IPS-NIHi11 (cell line): ENCODE measurements at regions not wholly inside any gene's neighbourhood (a gene's known extent, or its start where the extent isn't known, plus 50 kb on each side); places are given as distances from the start of the nearest gene placed in this dataset.

Experiments
- DNase-seq: peaks from one replicate; pipeline ENCODE4 v3.0.0; 2012; ENCODE audit warnings: mixed read lengths, low spot score

GRCh38 chr6:16974704-16975359 is 127.0 kb upstream of the STMND1 start:
- no peak for DNase-seq

GRCh38 chr6:16974387-16974673 is 127.5 kb upstream of the STMND1 start:
- no peak for DNase-seq

DNA sequence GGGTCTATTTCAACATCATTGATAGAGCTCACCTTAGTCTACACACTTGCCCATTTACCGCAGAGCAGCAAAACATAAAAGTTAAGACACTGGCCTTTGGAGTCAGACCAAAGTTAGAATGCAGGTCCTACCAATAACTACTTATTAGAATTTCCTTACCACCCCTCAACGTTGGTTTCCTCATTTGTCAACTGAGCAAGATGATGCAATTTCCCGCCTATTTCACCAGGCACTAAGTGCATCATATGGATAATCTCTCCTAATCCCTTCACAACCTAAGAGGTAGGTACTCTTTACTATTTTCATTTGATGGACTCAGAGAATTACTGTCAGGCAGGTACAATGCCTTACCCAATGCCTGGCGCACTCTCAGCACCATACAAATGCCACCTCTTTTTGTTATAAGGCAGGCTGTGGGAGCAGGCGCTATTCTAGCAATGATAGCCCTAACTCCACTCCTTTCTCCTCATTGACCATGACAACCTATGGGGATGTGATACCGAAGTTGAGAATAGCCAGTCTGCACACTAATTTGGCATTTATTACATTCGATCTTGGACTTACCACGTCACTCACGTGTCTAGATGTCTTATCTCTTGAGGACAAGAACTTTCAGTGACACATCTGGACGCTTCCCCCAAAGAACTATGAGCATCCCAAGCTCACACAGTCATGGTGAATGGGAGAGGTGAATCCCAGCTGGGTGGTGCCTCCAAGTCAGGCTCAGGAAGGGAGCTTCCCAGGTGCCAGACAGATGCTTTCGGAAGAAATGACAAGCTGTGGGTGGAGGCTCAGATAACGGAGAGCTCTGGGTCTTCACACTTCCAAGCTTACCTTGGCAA is 128.1 kb upstream of the STMND1 start:
- no peak for DNase-seq

- no peak for DNase-seq
These were observed 128.8 kb upstream of the STMND1 start for GRCh38 chr6:16973051-16973450.

DNA sequence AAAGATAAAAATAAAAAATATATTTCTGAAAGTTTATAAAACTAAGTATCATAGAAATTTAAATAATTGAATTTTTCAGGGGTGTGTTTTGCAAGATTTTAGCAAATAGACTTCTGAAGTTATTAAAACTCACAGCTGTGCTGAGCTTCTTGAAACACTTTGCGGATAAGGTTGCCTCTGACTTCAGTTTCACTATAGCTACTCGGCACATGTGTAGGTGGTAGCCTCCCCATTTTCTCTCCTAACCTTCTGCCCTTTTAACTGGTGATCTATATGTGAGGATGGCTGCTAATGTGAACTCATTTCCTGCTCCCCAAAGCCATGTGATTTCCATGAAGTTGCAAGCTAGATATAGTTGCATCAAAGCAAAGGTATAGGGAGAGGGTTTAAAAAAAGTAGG is 129.3 kb upstream of the STMND1 start:
- DNase-seq = no peak

DNA sequence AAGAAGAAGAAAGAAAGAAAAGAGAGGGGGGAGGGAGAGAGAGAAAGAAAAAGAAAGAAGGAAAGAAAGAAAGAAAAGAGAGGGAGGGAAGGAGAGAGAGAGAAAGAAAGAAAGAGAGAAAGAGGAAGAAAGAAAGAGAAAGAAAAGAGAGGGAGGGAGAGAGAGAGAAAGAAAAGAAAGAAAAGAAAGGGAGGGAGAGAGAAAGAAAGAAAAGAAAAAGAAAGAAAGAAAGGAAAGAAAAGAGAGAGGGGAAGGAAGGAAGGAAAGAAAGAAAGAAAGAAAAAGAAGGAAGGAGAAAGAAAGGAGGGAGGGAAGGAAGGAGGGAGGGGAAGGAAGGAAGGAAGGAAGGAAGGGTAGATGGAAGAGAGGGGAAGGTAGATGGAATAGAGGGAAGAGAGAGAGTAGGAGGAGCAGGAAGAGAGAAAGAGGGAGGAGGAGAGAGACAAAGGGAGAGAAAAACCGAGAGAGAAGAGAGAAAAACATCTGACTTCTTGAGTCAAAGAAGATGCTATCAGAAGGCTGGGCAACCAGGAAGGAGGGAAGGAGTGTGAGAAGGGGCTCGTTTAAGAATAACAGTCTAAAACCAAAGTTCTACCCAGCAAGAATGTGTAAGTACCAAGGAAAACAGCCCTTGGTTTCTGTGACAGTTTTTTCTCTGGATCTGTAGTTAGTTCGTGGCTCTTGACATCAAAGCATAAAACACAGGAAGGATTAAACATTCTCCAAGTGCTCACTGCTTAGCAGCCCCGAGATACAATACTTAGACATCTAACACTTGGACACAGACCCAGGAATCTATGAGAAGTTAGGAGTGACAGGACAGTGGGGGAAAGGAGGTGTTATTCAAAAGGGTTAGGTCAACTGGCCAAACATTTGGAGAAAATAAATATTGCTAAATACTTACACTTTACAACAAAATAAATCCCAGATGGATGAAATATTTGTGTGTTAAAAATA is 131.9 kb upstream of the STMND1 start:
- no peak for DNase-seq

GRCh38 chr6:16968101-16968500 is 133.7 kb upstream of the STMND1 start:
- DNase-seq = no peak

DNA sequence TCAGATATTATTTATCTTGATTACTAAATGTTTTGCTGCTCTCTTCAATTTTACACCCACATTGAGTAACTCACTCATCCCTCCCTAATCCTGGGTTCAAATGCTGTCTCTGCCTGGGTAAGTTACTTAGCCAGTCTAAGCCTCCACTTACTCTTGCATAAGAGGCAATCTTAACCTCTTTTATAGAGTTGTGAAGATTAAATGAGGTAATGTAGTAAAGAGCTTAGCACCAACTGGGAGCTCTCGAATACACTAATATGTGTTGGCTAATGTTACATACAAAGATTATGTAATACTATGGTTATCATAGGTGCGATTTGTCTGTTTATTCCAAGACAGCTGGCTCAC is 134.4 kb upstream of the STMND1 start:
- no peak for DNase-seq

DNA sequence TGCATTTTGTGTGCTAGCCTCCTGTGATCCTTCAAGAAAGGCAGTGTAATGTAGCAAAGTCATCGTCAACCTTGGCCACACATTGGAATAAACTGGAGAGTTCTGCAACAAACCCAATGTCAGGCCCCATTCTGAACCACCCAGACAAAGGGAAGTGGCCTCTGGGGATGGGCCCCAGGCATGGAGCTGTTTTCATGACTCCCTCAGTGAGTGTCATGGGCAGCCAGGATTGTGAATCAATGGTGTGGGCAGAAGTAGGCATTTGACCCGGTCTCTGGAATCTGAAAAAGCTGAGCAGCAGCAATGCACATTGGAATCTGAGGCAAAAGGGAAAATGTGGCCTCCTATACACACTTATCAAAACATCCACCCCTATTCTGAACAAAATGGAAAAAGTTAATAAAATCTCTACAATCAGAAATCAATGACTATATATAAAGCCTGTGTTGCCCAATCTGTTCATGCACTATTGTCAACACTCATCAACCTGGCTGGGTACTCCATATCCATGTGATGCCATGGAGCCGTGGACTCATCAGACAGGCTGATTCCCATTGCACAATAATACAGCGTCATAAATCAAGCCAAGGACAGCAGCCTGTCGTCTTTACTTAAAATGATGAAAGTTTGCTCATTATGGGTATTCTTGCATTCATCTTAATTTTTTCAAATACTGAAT is 134.9 kb upstream of the STMND1 start:
- DNase-seq = no peak

DNA sequence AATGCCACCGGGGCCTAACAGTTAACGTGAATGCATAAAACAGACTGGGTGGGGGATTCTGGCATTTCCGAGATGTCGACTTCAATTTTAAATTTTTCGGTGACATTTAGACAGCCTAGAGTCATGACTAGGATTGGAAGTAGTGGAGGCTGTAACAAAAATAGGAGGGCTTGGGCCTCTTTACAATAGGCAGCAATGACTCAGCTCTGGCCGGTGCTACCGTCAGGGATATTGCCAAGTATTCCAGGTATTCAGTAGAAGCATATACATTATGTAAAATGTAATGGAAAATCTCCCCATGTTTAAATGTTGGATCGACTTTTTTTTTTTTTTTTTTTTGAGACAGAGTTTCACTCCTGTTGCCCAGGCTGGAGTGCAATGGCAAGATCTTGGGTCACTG is 136.2 kb upstream of the STMND1 start:
- no peak for DNase-seq

DNA sequence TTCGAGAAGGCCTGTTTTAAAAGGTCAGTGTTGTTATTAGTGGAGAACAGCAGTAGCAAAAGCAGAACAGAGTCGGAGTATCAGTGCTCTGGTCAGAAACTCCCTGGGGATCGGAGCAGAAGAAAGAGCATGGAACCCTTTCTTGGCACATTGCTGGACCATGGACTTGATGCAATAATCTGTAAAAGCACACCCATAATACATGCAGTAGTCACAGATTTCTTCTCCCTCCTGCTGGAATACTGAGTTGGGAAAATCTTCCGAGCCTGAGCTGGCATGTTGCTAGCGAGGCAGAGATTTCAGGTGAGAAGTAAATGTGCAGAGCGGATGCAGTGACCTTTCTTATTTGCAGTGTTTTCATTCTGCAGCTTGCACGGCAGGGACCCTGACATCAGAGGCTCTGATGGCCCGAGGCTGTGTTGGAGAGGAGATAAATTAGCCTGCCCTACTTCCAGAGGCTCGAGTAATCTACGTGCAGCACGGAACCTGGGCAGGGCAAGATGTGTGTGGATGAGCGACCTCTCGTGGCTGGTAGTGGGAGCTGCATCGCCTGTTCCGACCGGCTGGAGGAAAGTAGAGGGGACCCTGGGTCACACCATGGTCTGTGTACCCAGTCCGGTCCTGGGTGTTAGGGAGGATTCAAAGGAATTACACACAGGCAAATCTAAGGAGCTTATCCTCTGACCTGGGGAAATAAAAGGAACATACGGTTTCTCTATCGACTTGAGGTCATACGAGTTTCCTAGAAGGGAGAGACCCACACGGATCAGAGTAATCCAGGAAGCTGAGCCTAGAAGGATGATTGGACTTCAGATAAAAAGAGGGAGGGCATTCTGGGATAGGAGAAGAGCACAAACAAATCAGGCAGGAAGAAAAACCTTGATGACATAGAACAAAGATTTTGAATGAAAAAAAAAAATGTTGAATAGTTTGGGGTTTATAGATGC is 137.0 kb upstream of the STMND1 start:
- DNase-seq = peak; percentile 90

DNA sequence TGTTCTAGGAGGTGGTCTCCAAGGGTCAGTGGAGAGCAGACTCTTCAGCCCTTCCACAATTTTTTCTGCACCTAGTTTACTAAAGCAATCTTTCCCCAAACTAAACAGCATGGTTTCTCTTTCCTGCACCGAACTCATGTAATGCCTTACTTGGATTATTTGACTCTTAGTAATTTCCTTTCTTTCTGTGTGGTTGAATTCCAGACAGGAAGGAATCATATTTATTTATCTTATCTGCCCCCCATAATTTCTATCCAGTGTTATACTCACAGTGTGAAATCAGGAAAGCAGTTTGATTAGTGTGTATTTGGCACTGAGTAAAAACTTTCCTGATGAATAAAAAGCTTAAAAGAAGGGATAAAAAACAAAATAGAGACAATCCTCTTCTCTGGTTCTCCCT is 140.3 kb upstream of the STMND1 start:
- no peak for DNase-seq

- no peak for DNase-seq
These were observed 142.1 kb upstream of the STMND1 start for GRCh38 chr6:16959789-16960188.

- DNase-seq = no peak
These were observed 145.5 kb upstream of the STMND1 start for GRCh38 chr6:16956361-16956760.

GRCh38 chr6:16955899-16956298 is 146.0 kb upstream of the STMND1 start:
- DNase-seq = no peak

GRCh38 chr6:16953905-16954304 is 147.9 kb upstream of the STMND1 start:
- DNase-seq = no peak

DNA sequence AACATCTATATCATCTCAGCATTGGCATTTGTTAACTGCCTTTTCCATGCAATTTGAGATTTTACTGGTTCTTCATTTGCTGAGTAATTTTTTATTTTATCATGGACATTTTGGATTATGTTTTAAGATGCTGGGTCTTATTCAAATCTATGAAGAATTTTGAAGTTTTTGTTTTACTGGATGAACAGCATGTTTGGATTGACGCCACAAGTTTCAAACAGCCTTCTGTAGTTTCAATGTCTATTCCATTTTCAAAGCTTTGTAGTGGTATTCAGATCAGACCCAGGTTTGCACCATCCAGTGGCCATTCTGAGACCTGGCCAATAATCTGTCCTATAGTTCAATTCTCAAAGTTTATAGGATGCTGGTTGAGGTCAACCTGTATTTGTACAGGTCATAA is 148.4 kb upstream of the STMND1 start:
- no peak for DNase-seq

DNA sequence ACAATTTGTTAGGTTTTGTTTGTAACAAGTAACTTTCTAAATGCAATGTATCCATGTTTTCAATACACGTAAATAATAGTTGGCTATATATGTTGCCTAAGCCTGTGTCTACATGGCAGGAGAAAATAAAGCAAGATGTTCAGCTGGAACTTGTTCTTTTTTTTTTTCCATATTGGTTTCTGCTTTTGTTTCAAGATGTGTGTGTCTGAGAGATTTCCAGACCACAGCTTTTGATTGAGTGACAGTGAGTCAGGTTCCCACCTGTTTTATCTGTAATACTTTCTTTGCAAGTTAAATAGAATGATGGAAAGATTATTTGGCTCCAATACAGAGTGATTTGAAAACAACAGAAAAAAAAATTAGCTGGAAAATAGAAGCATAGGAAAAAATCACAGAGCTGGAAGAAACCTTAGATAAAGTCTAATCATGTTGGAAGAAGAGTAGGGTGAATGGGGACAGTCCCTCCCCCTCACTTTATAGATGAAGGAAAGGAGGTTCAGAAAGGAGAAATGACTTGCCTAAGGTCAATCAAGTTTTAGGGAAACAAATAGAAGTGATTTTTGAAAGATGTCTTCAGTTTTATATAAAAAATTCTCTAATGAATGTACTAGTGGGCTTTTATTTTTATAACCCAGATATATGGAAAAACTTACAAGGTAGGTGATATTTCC is 150.9 kb upstream of the STMND1 start:
- DNase-seq = no peak

DNA sequence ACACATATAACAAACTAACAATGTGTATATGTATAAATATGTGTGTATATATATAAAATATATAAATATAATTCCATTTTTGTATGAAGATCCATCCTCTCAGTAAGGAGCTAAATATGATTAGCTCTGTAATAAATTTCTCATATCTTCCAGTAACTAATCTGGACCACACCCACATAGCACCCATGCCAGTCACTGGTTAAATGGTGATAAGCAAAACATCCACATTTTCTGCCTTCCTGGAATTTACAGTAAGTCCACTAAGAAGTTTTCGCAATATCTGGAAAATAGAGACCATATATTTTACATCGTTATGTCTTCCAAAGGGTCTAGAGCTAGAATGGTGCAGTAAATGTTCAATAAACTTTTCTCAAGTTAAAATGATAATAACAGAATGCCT is 151.5 kb upstream of the STMND1 start:
- no peak for DNase-seq

DNA sequence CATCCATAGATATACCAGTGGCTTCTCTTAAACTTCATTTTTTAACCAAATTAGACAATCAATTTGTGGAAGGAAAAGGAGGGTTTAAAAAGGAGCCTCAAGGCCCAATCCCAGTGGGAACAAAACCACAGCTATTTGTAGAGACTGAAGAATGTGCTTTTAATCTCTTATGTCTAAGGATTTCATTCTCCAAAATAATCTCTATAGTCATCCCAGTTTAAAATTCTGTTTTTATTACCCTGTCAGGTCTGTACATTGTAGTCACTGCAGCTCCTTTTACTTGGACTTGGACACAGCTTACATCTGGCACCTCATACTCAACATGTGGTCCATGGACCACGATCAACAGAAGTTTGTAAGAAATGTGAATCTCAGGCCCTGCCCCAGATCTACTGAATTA is 152.1 kb upstream of the STMND1 start:
- no peak for DNase-seq

GRCh38 chr6:16948396-16948795 is 153.5 kb upstream of the STMND1 start:
- no peak for DNase-seq
